HL-60 (cell line): ENCODE measurements at regions not wholly inside any gene's neighbourhood (a gene's known extent, or its start where the extent isn't known, plus 50 kb on each side); places are given as distances from the start of the nearest gene placed in this dataset.

Source experiments
- GABPA ChIP-seq: IDR thresholded peaks from 2 replicates; pipeline ENCODE4 v1.6.1; 2012; ENCODE audit warnings: low read depth
- POLR2AphosphoS5 ChIP-seq: IDR thresholded peaks from 2 replicates; pipeline ENCODE4 v1.6.1; 2012; ENCODE audit warnings: low read depth
- SPI1 ChIP-seq: IDR thresholded peaks from 2 replicates; pipeline ENCODE4 v1.6.1; 2012; ENCODE audit warnings: low read depth, mild to moderate bottlenecking, borderline replicate concordance
- TF ChIP-seq, protein P1 (sequence below): IDR thresholded peaks from one replicate; pipeline ENCODE4 v1.5.1; 2011; ENCODE audit warnings: low read length, control low read depth, inconsistent platforms; ENCODE audit not compliant: insufficient read depth

DNA sequence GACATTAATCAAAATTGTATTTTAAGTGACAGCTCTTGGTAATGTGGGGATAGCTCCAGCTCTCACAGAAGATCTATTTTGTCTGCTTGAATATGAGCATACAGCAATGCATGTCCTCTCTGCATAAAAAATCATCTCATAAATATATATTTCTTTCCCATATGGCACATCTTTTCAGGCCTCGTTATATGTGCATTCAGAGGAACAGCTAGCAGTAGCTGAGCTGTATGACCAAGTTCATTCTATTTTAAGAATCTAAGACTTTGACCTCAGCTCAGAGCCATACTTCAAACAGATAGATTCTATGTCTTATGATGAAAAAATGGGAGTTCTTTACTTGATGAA lies 487.2 kb downstream of the ARHGEF28 start:
- TF ChIP-seq GABPA = no peak
- TF ChIP-seq, protein P1, sequence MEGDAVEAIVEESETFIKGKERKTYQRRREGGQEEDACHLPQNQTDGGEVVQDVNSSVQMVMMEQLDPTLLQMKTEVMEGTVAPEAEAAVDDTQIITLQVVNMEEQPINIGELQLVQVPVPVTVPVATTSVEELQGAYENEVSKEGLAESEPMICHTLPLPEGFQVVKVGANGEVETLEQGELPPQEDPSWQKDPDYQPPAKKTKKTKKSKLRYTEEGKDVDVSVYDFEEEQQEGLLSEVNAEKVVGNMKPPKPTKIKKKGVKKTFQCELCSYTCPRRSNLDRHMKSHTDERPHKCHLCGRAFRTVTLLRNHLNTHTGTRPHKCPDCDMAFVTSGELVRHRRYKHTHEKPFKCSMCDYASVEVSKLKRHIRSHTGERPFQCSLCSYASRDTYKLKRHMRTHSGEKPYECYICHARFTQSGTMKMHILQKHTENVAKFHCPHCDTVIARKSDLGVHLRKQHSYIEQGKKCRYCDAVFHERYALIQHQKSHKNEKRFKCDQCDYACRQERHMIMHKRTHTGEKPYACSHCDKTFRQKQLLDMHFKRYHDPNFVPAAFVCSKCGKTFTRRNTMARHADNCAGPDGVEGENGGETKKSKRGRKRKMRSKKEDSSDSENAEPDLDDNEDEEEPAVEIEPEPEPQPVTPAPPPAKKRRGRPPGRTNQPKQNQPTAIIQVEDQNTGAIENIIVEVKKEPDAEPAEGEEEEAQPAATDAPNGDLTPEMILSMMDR = no peak
- no peak for TF ChIP-seq SPI1
- TF ChIP-seq POLR2AphosphoS5 = no peak
